Uterus (tissue), 2 donors: ENCODE measurements at regions not wholly inside any gene's neighbourhood (a gene's known extent, or its start where the extent isn't known, plus 50 kb on each side); places are given as distances from the start of the nearest gene placed in this dataset.

ENCODE experiments used
- POLR2A ChIP-seq, 2 donors: fragments of 450-650 bp; IDR thresholded peaks; one replicate each; pipeline ENCODE4 v1.6.1; 2016; ENCODE audit warnings: antibody characterized with exemption in 2 of 2, mild to moderate bottlenecking in 1 of 2, moderate library complexity in 1 of 2
- TF ChIP-seq, protein P1 (sequence below), 4 experiments: fragments of 200-600 bp in 2 of 4; fragments of 450-650 bp in 2 of 4; sonication (generic) in 2 of 4; IDR thresholded peaks; one replicate each; pipeline ENCODE4 v1.5.1; 2016 to 2019; ENCODE audit warnings: antibody characterized with exemption in 4 of 4, mild to moderate bottlenecking in 2 of 4, moderate library complexity in 1 of 4

DNA sequence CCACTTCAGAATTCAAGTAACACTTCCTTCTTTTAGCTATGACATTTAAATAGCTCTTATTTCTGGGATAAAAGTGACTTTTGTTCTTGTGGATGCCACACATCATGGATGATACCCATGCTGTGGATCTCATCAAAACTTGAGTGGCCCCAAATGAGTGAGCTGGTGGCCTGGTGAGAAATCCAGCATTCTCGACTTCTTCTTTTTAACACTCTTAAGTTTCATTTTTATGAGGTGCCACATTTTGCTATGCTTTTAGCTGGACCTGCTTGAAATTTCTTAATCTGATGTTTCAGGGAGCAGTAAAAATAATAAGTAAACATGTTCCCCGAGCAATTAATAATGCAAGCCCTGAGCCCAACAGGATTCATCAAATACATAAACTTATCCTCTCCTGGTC is 384.8 kb upstream of the MEF2C start:
- TF ChIP-seq, protein P1, sequence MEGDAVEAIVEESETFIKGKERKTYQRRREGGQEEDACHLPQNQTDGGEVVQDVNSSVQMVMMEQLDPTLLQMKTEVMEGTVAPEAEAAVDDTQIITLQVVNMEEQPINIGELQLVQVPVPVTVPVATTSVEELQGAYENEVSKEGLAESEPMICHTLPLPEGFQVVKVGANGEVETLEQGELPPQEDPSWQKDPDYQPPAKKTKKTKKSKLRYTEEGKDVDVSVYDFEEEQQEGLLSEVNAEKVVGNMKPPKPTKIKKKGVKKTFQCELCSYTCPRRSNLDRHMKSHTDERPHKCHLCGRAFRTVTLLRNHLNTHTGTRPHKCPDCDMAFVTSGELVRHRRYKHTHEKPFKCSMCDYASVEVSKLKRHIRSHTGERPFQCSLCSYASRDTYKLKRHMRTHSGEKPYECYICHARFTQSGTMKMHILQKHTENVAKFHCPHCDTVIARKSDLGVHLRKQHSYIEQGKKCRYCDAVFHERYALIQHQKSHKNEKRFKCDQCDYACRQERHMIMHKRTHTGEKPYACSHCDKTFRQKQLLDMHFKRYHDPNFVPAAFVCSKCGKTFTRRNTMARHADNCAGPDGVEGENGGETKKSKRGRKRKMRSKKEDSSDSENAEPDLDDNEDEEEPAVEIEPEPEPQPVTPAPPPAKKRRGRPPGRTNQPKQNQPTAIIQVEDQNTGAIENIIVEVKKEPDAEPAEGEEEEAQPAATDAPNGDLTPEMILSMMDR (IDR thresholded peaks at IDR 0.05) = no peak
- TF ChIP-seq POLR2A (IDR thresholded peaks at IDR 0.05) = no peak
